Embryonic facial prominence (tissue), 1 donor: ENCODE measurements at regions not wholly inside any gene's neighbourhood (a gene's known extent, or its start where the extent isn't known, plus 50 kb on each side); places are given as distances from the start of the nearest gene placed in this dataset.
"Not testable (repeated sequence)": the region's sequence is repeated elsewhere in the genome, so short reads cannot be mapped to it uniquely, and the experiment has no call there.

Experiments used
- DNase-seq: peaks from one replicate; pipeline ENCODE4 v3.0.0-alpha.2; 2016; ENCODE audit errors: extremely low spot score

DNA sequence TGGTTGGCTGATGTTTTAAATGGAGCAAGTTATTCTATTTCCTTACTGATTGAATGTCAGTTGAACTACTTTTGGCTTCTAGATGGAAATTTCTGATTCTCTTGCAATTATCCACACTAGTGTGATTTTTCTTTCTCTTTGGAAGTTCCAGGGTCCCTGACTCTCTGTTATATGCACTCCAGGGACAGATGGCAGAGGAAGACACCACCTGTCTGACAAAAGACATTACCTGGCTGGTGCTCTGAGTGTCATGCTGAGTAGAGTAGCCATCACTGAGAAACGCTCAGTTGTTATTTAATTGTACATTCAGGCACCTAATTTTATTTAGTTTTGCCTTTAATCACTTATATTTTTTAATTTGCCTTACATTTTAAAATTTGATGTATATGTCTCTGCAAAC is 105.4 kb upstream of the TLL1 start:
- DNase-seq: no peak

DNA sequence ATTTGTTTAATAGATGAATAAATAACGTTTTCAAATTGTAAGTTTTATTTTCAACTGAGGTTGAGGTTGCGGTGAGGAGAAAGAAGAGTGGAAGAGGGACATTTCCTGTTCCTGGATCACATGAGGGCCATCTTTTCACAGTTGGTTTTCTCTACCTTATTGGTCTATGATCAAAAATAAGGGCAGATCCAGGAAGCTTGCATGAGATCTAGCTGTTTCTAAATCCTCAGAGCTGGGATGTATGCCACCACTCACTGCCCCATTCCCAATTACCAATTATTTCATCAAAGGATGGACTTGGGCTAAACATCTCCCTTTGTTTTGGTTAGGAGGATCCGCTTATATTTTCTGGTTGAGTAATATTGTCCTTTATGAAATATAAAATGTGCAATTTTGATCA is 104.8 kb upstream of the TLL1 start:
- no peak for DNase-seq

DNA sequence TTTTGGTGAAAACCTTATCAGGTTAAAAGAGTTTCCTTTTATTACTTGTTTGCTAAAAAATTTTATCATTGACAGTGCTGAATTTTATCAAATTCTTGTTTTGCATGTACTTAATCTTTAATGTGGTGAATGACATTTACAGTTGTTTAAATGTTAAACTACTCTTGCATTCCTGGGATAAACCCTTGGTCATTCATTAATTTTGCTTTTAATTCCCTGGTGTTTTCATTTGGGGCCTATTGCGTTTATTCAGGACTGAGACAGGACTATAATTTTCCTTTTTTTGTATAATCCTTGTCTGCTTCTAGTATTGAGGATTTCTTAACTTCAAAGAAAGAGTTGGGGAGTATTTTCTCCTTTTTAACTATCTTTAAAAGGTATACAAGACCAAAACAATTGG is 98.7 kb upstream of the TLL1 start:
- DNase-seq: no peak

DNA sequence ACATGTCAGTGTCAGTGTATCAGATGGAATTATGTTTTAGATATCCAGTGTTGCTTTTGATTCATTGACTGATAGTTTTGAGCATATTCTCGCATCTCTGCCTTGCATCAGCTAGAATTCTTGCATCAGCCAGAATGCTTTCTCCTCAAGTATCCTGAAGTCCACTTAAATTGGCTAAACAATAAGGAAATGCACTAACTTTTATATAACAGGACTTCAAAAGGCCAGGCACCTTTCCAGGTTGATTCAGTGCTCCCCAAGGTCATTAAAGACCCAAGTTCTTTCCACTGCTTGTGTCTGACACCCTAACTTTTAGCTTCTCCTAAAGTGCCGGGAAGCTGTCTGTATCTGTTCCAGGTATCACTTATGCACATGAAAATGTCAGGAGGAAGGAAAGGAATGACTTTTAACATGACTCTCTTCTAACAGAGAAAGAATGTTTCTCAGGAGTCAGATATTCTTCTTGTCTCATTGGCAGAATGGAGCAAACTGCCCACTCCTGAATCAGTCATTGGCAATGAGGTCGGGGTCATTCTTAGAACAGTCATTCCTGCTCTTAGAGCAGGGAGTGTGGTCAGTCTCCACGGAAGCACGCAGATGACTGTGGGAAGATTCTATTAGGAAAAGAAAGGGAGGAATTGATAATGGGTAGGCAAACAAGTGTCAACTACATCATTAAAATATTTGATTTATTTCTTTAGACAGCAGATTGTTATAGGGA is 92.9 kb upstream of the TLL1 start:
- DNase-seq: no peak

DNA sequence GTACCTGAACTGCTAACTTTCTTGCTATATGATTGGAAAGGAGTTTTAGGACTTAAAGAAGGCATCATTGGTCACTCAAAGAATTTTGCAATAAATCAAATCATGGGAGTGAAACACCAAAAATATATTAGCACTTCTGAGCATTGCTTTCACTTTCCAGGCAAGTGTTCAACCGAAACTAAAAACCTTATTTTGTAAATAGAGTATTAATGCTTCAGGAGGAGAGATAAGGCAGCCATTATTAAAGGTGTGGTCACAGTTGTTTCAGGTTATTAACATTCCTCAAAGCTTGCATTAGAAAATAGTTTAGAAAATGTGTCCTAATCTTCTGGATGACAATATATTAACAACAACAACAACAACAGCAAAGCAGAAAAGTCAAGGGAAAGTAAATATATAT is 92.3 kb upstream of the TLL1 start:
- no peak for DNase-seq

DNA sequence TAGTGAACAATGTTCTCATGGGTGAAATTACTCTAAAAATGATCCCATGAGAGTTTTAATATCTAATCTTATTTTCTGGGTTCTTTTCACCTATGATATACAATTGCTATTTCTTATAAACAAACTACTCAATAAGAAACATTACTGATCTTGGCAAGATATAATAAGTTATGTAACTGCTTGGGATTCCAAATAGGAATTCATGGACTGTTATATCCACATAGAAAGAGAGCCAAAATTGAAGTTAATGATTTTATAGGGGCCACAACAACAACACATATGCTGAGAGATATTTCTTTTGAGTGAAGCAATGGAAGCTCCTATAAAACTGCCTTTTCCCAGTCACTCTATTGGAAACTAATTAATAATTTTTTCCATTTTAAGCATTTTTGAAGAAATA is 90.4 kb upstream of the TLL1 start:
- no peak for DNase-seq

DNA sequence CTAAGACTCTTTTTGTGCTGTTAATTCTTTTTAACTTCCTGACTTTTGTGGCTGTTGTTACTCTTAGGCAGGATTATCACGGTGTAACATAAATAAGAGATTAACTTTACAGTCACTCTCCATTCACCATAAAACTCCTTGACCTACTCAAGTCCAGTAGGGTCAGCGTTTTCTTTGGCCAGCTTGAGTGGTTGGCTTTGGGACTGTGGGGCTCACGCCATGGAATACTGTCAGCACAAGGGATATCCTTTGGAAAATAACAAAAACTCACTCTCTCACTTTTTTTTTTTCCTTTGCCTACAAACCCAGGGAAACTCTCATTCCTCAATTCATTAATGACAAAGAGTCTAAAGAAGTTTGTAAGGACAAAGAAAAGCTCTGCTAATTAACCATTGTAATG is 89.4 kb upstream of the TLL1 start:
- DNase-seq: no peak

DNA sequence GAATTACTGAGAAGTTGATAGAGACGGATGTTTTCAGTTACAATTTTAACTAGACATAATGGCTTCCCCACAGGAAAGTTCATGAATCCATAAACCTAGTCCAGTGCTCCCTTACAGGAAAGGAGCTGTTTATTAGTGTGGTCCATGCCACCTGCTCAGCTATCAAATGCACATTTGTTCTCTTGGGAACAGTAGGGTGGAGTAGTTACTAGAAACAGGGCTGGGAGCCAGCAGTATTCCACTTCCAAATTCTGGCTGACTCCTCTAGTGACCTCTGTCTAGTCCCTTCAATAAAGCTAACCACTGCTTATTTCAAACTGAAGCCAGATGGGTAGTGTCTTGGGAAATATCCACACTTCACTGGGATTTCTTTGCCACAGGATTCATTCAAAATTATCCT is 88.4 kb upstream of the TLL1 start:
- no peak for DNase-seq

DNA sequence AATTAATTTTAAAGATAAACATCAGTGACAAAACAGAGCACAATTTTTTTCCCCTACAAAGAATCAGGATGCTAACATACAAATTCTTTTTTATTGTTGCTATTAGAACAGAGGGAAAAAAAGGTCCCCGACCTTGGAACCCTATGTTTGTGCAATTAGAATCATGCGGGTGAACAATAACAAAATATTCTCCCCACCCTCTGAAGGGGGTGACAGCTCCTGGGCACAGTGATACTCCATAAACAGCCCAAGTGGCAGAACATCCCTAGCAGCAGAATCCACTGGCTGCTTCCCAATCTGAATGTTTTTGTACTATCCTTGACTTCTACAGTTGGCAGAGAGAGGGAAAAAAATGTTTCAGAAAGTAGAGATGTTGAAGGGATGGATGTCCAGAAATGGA is 87.7 kb upstream of the TLL1 start:
- DNase-seq: no peak

DNA sequence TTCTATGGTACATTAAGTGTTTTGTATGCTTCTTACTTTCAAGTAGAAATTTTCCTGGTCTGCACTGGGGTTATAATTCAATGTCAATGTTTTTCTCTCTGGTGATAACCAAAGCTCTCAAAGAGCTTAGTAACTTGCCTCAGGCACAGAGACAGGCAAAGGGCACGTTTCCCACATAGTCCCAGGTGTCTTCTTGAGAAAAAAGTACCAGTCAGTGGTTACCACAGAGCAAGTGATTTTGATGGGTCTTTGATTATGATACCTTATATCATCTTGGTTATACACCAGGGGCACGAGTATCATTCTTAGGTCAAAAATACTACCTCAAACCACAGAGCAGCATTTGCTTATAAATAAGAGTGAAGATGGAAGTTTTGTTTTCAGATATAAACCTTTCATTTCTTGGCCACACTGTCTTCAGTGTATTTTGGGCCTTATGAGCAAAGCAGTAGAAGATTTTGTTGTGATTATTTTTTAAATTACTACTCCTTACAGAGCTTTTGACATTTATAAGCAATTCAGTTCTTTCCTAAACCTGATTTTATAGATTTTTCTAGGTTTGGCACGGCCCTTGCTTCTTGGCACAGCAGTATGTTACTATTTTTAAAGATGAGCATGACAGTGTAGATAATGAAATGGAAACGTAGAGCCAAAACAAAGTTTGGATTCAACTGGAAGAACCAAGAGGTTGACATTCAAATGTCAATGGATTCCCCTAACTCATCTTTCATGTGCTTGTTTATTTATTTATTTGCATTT is 85.3 kb upstream of the TLL1 start:
- DNase-seq: no peak

DNA sequence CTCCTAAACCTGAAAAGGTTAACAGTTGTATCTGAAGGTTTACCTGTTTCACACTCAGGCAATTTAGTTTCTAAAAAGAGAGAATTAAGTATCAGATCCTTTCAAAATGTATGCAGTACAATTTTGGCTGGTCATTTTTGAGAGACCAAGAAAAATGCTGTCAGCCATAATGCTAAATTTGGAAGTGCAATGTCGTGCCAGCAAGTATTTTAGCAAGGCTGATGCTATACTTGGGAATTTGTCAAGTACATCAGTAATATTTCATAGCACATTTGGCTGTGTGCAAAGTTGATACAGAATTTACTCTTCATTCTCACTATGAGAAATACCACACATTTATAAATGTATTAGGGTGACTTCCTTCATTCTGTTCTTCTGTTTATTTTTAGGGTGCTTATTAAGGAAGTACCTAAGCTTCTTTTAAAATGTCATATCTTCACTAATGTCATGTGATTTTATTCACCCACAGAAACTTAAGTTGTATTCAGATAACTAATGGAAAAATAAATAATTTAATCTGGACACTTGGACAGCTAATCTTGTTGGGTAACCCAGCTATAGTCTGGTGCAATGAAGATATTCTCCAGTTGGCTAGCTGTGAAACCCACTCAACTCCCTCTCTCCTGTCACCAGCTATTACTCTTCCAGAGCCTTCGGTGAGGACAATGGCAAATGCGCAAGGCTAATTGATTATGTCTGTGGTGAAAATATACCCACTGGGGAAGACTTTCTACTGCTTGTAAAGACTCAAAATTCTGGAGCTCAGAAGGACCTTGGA is 84.2 kb upstream of the TLL1 start:
- no peak for DNase-seq

DNA sequence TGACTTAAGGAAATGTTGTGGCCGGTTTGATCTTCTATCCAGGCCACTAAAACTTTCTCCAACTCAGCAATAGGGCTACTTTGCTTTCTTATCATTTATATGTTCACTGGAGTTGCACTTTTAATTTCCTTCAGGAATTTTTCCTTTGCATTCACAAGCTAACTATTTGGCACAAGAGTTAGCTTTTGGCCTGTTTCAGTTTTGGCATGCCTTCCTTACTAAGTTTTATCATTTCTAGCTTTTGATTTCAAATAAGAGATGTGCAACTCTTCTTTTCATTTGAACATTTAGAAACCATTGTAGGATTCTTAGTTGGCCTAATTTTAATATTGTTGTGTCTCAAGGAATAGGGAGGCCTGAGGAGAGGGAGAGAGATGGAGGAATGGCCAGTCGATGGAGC is 79.8 kb upstream of the TLL1 start:
- no peak for DNase-seq

DNA sequence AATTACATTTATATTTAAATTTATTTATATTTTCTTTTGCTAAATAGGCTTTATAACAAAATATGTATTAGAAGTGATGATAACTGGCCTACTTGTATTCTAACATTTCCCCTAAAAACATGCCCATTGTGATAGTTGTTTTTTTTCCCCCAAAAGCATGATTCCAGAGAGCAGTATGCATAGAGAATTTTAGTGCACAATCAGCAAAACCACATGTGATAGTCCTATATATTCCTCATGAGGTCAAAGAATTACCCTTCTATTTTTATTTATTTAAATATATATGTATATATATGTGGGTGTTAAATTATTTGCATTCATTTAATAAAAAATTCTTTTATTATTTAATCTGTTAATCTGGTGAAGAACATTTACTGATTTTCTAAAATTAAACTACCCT is 78.2 kb upstream of the TLL1 start:
- DNase-seq: no peak

DNA sequence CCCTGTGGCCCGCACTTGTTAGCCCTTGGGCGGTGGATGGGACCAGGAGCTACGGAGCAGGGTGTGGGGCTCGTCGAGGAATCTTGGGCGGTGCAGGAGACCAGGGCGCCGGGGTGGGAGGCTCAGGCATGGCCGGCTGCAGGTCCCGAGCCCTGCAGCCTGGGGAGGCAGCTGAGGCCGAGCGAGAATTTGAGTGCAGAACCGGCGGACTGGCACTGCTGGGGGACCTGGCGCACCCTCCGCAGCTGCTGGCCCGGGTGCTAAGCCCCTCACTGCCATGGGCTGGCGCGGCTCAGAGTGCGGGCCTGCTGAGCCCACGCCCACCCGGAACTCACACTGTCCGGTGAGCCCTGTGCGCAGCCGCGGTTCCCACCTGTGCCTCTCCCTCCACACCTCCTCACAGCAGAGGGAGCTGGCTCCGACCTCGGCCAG is 73.6 kb upstream of the TLL1 start:
- no peak for DNase-seq

DNA sequence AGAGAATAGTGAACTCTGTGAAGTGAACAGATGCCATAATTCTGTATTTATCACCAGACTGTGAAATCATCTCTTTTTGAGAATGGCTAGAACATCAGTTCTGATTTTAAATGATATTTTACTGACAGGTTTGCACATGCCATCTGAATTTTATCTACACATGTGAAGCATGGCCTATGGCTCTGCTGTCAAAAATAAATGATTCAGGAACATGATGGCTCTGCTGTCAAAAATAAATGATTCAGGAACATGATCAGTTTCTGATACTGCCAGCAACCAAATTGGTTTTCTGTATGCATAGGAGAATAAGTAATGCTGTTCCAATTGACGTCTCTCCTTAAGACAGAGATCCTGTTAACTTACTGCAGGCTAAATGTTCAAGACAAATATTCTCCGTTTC is 70.6 kb upstream of the TLL1 start:
- DNase-seq: no peak

DNA sequence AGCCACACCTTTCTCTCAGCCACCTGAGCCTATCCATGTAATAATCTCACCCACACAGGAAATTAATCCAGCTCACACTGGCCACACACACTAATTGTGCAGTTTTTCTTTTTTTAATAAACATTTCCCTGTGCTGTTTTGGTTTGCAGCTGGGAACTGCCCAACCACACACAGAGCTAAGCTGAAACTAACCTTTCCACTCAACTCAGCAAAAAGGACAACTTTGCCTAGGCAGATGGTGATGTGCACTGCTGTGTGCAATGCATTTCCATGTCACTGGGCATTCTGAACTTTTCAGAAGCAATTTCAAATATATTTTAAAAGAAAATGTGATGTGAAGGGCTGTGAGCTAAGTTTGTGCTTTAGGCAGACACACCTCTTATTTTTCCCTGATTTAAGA is 70.0 kb upstream of the TLL1 start:
- DNase-seq: no peak

DNA sequence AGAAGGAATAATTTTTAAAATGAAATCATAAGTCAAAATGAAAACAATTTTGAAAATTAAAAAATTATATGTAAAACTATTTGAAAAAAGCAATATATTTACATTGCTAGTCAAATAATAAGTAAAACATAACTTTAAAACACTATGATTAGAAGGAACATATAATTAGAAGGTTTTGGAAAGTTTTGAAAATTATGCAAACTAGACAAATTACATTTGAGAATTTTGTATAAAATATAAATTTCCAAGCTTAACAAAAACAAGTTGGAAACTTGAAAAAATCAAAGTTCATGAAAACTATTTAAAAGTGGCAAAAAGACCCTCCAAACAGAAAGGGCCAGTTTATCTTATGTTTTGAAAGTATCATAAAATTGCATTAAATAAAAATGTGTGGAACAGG is 67.6 kb upstream of the TLL1 start:
- DNase-seq: no peak

DNA sequence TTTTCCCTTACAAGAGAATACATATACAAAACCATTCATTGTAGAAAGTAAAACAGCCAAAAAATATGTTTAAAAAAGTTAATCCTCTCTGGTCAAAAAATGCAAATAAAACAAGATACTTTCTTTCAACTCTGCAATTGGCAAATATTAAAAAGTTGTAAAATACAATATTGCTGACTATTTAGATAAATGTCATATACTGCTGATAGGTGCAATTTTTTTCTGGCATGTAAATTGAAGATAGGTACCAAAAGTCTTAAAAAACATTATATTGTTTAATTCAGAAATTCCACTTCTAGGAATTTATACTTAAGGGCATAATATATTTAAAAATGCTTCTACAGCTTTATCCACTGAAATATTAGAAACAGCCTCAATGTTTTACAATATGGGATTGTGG is 66.4 kb upstream of the TLL1 start:
- no peak for DNase-seq

DNA sequence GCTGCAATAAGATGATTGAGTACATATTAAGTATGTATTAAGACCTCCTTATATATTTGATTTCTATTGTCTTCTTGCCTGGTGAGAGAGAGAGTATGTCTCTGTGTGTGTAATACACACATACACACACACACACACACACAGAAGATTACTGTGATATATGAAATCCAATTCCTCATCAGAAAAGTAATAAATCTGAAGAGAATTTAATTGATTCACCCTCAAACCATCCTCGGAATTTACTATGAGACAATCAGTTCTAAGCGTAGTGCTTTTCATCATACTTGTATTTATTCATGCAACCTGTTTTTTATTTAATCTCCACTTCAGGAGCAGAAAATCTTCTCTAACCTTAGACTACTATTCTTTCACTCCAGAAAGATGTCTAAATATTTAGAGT is 62.3 kb upstream of the TLL1 start:
- DNase-seq: no peak

DNA sequence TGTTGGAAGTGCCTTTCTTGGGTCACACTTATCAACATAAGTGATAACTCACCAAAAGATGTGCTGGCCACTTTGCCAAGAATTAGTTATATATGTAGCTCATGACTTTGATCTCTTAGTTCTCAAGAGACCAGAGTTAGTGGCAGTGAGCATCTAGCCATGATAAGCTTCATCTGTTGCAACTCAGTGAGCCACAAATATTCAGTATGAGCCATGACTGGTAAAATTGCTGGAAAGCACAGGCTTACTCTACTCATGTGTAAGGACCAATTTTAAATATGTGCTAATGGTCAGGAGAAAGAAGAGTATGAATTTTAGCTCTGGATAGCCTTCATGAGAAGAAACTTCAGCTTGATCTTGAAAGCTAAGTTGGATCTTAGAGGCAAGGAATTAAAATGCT is 59.4 kb upstream of the TLL1 start:
- DNase-seq: no peak

DNA sequence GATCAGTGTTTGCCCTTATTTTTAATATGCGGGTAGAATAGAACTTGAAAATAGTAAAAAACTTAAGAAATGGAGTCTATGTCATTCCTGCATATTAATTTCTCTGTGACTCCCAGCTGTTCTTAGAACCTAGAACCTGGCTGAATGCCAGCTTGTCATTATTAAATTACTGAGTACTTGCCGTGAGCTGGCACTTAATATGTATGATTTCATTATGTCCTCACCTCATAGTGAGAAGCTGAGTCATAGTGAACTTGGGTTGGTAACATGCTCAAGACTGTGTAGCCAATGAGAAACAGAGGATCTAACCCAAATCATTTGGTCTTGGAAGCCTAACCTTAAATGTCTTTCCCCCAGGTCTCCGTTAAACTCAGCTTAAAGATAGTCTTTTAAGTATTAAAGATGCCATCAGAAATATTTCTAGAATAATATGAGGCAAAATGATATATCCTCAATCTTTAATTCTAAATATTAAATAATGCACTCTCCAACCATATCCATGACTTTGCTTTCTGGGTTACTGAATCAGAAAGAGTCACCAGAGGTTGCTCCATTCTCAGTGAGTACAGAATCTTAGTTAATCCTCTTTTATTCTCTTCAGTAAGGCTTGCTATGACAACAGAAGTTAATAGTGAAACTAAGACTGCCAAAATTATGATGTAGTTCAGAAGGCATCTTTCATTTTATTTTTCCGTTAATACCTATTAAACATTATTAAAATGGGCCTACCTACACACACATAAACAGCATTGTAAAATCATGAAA is 58.6 kb upstream of the TLL1 start:
- DNase-seq: no peak

DNA sequence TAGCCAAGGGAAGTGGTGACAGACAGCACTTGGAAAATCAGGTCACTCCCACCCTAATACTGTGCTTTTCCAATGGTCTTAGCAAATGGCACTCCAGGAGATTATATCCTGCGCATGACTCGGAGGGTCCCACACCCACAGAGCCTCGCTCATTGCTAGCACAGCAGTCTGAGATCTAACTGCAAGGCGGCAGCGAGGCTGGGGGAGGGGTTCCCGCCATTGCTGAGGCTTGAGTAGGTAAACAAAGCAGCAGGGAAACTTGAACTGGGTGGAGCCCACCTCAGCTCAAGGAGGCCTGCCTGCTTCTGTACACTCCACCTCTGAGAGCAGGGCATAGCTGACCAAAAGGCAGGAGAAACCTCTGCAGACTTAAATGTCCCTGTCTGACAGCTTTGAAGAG is 53.9 kb upstream of the TLL1 start:
- DNase-seq: not testable (repeated sequence)
